ENCODE measurements at regions not wholly inside any gene's neighbourhood (a gene's known extent, or its start where the extent isn't known, plus 50 kb on each side); places are given as distances from the start of the nearest gene placed in this dataset.

DNA sequence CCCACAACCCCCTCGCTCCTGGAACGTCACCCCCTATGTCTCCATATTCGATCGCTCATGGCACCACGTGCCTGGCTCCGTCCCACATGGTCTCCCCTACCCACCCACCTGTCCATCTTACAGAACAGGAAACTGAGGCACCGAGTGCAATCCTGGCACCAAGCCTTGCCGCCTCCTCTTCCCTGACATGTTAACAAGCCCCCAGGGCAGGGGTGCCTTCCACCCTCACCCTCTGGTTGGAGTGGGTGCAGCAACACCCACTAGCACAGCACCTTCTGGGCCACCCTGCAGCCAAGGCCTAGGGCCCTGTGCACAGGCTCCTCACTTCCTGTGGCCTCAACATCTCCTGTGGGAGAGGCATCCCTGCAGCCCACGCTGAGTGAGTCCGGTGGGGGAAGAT is 110.3 kb downstream of the RFLNA start:
- TF ChIP-seq, protein P1, sequence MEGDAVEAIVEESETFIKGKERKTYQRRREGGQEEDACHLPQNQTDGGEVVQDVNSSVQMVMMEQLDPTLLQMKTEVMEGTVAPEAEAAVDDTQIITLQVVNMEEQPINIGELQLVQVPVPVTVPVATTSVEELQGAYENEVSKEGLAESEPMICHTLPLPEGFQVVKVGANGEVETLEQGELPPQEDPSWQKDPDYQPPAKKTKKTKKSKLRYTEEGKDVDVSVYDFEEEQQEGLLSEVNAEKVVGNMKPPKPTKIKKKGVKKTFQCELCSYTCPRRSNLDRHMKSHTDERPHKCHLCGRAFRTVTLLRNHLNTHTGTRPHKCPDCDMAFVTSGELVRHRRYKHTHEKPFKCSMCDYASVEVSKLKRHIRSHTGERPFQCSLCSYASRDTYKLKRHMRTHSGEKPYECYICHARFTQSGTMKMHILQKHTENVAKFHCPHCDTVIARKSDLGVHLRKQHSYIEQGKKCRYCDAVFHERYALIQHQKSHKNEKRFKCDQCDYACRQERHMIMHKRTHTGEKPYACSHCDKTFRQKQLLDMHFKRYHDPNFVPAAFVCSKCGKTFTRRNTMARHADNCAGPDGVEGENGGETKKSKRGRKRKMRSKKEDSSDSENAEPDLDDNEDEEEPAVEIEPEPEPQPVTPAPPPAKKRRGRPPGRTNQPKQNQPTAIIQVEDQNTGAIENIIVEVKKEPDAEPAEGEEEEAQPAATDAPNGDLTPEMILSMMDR (IDR thresholded peaks at IDR 0.05) = no peak
- TF ChIP-seq POLR2A (IDR thresholded peaks at IDR 0.05) (no peak), POLR2AphosphoS5 (IDR thresholded peaks at IDR 0.05) (no peak), EP300 (IDR thresholded peaks at IDR 0.05) (no peak)
